GM19025 (cell line): ENCODE measurements at regions not wholly inside any gene's neighbourhood (a gene's known extent, or its start where the extent isn't known, plus 50 kb on each side); places are given as distances from the start of the nearest gene placed in this dataset.

ENCODE experiments used
- ATAC-seq: cut with Tn5 transposase; IDR thresholded peaks from one replicate; pipeline ENCODE4 v1.9.1; 2021; ENCODE audit warnings: mild to moderate bottlenecking, low read depth, moderate library complexity; ENCODE audit not compliant: unreplicated experiment

GRCh38 chr2:71897836-71898235 lies 249.8 kb downstream of the CYP26B1 start:
- no peak for ATAC-seq

- no peak for ATAC-seq
These were observed 250.6 kb downstream of the CYP26B1 start for GRCh38 chr2:71897137-71897480.

- no peak for ATAC-seq
These were observed 251.1 kb downstream of the CYP26B1 start for GRCh38 chr2:71896385-71897136.

DNA sequence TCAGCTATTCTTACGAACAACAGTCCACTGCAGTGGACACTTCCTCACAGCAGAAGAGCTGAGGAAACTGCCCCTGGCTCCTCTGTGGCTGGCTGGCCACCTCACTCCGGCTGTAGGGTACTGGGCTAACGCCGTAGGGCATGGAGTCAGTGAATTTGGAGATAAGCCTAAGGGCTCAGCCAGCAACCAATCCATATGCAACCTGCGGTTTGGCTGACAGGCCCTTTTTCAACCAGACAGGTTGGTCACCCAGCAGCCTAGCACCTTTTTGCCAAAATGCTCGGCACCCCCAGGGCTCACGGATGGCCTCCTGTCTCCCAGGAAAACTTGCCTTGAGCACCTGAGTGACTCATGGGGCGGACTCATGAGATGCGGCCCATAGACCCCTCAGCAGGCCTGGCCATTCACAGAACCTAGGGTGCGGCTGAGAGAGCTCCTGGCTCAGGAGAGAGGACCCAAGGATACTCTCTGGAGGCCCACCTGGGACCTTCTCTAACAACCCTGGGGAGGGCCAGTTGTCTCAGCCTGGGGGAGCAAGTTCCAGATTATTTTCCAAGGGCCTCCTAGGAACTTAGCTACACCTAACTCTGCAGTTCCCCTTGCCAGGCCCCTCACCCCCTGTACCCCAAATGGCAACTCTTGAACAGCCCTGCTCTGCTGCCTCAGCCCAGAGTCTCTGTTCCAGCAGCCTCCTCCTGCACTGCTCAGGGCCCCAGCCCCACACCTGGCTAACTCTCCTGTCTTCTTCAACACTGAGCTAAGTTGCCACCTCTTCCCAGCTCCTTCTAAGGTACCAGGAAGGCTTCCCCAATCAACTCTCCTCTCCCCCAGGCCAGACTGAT lies 252.1 kb downstream of the CYP26B1 start:
- ATAC-seq = no peak

DNA sequence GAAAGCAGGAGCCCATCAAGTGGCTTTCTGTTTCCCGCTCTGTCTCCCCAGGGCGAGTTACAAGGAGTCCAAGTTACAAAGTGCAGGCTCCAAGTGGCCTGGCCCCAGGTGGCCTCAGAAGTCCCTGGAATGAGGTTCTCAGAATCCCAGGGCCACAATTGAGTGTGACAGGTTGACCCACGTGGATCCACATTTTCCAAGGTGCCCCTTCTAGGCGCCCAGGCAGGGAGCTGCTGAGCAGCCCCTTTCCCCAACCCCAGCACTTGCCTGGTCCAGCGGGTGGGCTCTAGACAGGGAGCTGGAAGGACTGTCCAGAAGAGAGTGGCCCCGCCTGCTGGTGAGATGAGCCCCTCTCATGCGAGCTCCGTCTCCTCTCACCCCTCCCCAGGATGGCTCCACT lies 253.4 kb downstream of the CYP26B1 start:
- no peak for ATAC-seq

- no peak for ATAC-seq
These were observed 254.0 kb downstream of the CYP26B1 start for GRCh38 chr2:71893646-71894045.

DNA sequence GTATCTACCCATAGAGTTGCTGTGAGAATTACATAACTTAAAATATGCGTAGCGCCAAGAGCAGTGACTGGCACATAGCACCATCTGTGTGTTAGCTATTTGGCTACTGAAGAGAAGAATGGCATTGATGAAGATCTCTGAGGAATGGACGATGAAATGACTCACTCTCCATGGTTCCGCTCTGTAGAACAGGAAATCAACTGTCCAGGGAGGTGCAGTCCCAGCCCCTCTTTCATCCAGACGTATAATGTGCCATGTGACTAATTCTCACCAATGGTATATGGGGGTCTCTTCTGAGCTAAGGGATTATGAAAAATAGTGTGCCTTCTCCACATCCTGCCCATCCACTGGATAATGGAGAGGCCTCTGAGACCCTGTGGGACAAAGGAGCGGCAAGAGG lies 254.8 kb downstream of the CYP26B1 start:
- ATAC-seq = no peak

DNA sequence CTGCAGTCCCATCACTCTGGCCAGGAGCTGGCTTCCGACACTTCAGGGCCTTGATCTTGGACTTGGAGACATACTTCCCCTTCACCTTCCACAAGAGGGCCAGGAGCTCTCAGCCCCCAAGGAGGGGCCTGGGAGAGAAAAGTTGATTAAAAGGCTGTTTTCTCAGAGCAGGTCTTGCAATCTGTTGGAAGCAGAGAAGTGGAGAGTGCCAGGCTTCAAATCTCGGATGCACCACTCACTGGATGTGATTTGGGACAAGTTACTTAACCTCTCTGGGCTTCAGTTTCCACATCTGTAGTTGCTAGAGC lies 255.3 kb downstream of the CYP26B1 start:
- ATAC-seq = no peak

GRCh38 chr2:71891719-71892422 lies 255.8 kb downstream of the CYP26B1 start:
- no peak for ATAC-seq

GRCh38 chr2:71891155-71891554 lies 256.5 kb downstream of the CYP26B1 start:
- no peak for ATAC-seq

DNA sequence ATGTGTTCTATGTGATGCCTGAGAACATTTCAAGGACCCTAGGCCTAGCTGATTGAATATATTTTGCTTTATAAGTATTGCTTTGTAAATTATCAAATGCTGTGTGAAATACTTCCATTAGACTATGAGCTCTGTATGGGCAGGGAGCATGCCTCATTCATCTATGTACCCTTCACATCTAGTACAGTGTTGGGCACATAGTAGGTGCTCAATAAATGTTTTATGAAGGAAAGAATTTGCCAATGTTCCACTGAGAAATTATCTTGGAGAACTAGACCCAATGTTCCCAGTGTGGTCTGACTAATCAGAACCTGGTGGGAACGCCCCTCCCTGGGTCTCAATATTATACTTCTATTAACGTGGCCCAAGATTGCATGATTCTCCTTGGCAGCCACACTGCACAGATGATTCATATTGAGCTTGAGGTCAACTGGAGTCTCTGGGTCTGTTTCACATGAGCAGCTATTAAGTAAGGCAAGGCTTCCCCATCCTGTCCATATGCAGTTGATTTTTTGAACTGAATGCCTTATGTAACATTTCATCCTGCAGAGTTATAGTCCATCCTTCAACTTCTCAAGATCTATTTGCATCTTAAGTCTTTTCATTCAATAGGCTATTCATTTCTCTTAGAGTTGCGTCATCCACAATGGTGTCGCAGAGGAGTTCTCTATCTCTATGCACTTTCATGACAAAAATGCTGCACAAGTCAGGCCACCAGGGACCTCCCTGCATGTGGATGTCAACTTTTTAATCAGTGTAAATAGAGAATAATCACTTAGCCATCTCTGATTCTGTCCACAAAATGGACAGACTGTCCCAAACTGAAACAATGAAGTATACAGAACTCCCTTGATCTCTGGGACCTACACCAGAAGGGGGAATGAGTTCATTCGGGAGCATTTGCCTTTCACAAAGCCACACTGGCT lies 257.6 kb downstream of the CYP26B1 start:
- ATAC-seq = no peak

DNA sequence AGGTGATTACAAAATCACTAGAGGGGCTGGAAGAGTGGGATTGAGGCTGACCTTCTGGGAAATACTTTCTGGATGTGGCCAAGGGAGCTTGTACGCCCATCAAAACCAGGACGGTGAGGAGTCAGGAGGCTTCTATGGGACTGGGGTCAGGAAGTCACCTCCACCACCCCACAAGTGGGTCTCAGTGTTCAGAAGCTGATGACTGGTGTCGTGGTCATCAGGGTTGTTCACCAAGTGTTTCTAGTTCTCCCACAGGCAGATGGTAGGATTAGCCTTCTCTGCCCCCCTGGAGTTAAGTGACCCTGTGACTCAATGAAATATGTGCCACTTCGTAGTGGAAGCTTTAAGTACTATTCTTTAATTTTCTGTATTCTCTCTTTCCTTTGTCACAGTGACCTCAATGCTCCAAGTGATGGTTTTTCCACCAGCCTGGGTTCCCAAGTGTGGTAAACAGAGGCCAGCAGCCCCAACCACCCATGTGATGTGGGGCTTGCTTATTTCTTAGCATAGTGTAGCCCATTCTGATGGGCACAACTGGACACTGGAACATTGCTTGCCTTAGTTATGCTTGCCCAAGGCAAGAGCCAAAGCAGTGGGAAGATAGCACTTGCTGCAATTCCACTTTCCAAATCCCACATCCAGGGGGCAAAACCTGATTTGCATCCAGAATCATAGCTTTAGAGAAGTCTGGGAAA lies 258.8 kb downstream of the CYP26B1 start:
- no peak for ATAC-seq

DNA sequence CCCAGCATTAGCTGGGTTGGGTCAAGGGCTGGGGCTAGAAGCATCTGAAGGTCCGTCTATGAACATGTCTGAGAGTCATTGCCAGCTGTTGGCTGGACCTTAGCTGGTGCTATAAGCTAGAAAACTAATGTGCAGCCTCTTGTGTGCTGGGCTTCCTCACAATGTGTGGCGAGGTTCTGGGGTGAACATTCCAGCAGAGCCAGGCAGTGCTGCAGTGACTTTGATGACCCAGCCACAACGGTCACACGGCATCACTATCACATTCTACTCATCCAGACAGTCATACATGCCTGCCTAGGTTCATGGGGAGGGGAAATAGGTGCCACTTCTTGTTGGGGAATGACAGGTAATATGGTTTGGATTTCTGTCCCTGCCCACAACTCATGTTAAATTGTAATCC lies 260.5 kb downstream of the CYP26B1 start:
- no peak for ATAC-seq

GRCh38 chr2:71886241-71886640 lies 261.4 kb downstream of the CYP26B1 start:
- ATAC-seq = no peak

GRCh38 chr2:71884303-71885042 lies 263.2 kb downstream of the CYP26B1 start:
- no peak for ATAC-seq

- ATAC-seq = no peak
These were observed 264.7 kb downstream of the CYP26B1 start for GRCh38 chr2:71882949-71883472.

DNA sequence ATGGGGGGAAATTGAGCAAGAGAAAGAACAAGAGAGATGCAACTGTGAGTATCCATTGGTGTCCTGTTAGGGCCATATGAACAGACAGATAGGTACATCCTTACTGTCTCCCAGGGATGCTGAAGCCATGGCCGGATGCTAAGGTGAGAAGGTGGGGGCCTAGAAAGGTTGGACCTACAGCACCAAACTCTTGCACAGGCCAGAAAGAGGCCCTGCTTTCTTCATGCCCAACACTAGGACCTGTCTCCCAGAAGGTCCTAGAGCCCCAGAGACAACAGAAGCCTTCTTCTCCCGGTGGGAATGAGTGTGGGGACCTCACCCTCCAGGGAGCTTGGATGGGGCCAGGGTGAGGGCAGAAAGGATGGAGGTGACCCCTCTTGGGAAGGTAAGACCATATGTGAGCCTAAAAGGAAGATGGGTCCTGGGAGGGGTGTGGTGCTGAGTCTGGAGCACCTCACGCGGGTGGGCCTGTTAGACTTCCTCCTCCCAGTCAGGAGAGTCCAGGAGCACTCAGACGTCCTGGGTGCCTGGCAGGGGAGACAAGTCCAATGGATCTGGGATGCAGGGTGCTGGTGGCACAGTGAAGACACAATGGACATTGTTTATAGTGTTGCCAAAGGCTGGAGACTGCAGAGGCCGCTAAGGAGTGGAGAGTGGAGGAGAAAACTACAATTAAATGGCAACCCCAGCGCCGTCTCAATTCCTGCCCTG lies 265.3 kb downstream of the CYP26B1 start:
- ATAC-seq = no peak

GRCh38 chr2:71880846-71881610 lies 266.6 kb downstream of the CYP26B1 start:
- ATAC-seq = no peak
